NK-92 treated with Interleukin-12 subunit alpha and Interleukin-12 subunit beta, amount 100 ng/mL, for 24 hours (cell line): ENCODE measurements at regions not wholly inside any gene's neighbourhood (a gene's known extent, or its start where the extent isn't known, plus 50 kb on each side); places are given as distances from the start of the nearest gene placed in this dataset.

ENCODE experiments used
- DNase-seq: peaks from one replicate; lab custom pipeline; 2025; lab: John Stamatoyannopoulos, UW

GRCh38 chr3:193989186-193989585 is 146.8 kb upstream of the HES1 start:
- DNase-seq, result no peak

DNA sequence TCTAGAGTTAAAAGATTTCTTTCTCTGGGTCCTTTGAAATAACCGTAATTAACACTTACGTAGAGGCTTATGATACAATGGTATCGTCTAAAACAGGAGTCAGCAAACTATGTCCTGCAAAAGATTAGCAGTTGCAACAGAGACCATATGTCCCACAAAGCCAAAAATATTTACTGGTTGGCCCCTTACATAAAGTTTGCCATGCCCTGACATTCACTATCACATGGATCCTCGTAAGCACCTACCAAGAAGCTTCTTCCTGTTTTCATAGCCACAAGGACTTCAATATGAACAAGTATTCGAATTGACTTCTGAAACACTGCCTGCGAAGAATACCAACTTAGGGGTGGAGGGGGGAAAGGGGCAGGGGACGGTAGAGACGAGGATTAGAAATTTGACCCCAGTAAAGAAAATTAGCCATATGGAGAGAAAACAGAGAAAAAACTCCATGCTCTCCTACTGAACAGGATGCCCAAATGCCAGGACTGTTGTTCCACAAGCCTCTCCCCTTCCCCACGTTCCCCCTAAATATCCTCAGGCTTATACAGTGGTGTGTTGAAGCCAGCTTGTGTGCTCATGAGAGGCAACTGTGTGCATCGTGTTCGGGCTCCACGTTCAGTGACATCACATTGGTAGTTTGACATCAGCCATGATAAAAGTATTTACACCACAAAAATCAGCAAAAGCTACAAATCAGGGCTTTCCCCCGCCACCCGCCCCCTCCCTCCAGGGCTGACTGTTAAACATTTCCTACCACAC is 144.1 kb upstream of the HES1 start:
- DNase-seq, result no peak

GRCh38 chr3:193992425-193993037 is 143.4 kb upstream of the HES1 start:
- no peak for DNase-seq

DNA sequence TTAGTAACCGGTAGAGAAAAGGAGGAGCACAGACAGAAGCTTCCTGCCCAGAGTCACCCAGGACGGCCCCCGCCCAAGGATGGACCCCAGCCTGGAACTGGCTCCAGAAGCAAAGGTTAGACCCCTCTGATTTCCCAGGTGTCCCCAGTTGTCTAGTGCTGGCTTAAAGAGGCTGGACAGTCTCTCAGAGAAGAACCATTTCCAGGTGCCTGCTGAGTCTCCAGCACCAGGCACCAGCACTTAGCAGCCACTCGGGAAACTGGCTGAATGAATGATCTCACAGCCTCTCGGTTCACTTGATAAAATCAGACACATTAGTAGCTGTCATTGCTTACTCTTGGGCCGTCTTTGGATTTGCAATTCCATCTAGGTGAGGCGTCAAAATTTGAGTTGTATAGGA is 139.7 kb upstream of the HES1 start:
- DNase-seq, result no peak

GRCh38 chr3:193996641-193997089 is 139.3 kb upstream of the HES1 start:
- no peak for DNase-seq

- no peak for DNase-seq
Observed at GRCh38 chr3:193997228-193998122, 138.5 kb upstream of the HES1 start.

- no peak for DNase-seq
Observed at GRCh38 chr3:193998123-193998448, 137.9 kb upstream of the HES1 start.

- DNase-seq, result no peak
Observed at GRCh38 chr3:193998628-193999195, 137.2 kb upstream of the HES1 start.

- DNase-seq, result no peak
Observed at GRCh38 chr3:194000100-194000499, 135.8 kb upstream of the HES1 start.

- DNase-seq, result no peak
Observed at GRCh38 chr3:194000712-194001111, 135.2 kb upstream of the HES1 start.

DNA sequence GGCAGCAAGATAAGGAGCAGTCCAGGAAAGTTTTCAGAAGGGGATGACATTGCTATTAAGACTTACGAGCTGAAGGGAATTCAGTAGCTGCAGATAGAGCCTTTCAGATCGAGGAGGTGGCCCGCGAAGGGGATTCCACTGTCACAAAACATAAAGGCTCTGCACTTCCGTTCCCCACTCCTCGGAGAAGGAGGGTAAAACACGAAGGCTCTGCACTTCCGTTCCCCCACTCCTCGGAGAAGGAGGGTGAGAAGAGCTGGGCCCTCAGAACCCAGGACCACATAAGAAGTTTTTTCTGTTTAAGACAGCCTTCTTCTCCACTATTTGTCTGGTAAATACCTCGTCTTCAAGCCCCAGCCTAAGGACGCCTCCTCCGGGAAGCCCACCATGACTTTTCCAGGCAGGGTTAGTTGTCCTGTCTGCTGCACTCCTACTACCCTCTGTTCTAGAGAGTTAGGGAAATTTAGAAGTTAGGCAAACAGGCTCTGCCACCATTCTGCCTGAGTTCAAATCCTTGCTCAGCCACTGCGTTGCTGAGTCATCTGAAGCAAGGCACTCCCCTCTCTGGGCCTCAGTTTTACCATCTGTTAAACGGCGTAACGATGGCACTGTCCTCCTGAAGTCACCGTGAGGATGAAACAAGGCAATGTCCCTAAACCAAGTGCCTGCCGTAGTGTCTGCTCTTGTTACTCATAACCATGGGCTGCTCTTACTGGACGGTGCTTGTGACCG is 134.1 kb upstream of the HES1 start:
- DNase-seq, result no peak

GRCh38 chr3:194003114-194004057 is 132.6 kb upstream of the HES1 start:
- DNase-seq, result no peak

DNA sequence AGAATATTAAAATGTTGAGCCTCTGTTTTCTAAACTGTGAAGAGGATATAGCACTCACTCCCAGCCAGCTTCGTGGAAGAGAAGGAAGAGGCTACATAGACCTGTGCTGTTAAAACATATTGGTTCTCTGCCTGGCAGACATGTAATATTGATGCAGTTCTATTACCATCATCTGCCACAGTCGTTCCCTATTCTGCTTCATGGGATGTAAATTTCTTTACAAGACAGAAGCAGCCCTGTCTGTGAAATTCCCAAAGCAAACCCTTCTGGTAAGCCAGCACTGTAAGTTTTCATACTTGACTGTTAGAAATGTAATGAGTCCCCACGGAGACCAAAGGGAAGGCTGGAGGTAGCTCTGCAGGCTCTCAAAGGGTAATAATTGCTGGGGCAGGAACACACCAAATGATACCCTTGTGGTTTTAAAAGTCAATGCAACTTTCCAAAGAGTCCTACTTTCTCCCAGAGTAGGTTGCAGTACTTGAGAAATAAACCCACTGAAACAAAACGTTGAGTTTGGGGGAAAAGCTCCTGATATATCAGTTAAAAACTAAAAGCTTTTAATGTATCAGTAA is 129.9 kb upstream of the HES1 start:
- no peak for DNase-seq

GRCh38 chr3:194007592-194008337 is 128.2 kb upstream of the HES1 start:
- no peak for DNase-seq

GRCh38 chr3:194009019-194009418 is 126.9 kb upstream of the HES1 start:
- no peak for DNase-seq

GRCh38 chr3:194009892-194010533 is 125.9 kb upstream of the HES1 start:
- no peak for DNase-seq

DNA sequence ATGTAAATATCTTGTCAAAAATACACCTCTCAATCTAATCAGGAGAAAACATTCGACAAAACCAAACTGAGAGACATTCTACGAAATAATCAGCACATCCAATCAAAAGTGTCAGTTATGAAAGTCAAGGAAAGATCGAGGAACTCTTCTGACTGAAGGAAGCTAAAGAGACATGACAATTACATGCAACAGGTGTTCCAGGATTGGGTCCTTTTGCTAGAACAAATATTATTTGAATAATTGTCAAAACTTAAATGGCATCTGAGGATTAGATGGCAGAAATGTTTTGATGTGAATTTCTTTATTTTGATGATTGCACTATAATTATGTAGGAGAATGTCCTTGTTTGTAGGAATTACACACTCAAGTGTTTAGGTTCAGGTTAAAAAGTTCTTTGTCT is 124.1 kb upstream of the HES1 start:
- DNase-seq, result no peak

DNA sequence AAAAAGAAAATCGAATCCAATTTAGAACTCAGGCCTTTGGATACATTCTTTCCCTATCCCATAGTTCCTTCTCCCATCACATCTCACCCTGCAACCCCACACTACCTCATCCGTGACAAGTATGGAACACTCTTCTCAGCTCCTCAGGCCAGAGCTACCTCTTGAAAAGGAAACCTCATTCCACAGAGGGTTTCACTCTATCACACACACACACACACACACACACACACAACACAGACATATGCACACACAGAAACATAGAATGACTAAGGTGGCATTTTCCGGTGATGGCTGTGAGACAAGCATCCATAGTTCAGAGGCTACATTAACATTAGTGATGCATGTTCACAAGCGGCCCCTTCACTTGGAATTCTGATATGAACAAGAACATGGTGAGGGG is 122.0 kb upstream of the HES1 start:
- no peak for DNase-seq

- DNase-seq, result no peak
Observed at GRCh38 chr3:194014756-194015155, 121.2 kb upstream of the HES1 start.
